HCT116 (cell line): ENCODE measurements at regions not wholly inside any gene's neighbourhood (a gene's known extent, or its start where the extent isn't known, plus 50 kb on each side); places are given as distances from the start of the nearest gene placed in this dataset.

Experiments
- ATAC-seq: fragments of 200-7000 bp; cut with Tn5 transposase; 2 replicates; pipeline ENCODE4 v1.9.1; 2020; ENCODE audit warnings: mild to moderate bottlenecking, moderate library complexity
- BruUV-seq: library from RNA; stranded (reverse); fragments of 400-500 nt; replicated peaks from 2 replicates; lab custom pipeline; 2021; lab: Mats Ljungman, UMichigan
- CTCF ChIA-PET: fragments of 300-600 bp; sonication (Branson Sonifier 250); formaldehyde crosslinking; loops from one replicate; lab custom pipeline; 2021; ENCODE audit warnings: antibody characterized with exemption; lab: Charles Lee
- POLR2A ChIA-PET: fragments of 300-600, 350-600 bp; sonication (Branson Sonifier 250); formaldehyde crosslinking; loops from one replicate; lab custom pipeline; 2021; ENCODE audit warnings: antibody characterized with exemption; lab: Charles Lee
- RAD21 ChIA-PET, 2 experiments: fragments of 300-600 bp; sonication (Branson Sonifier 250); formaldehyde crosslinking; loops; one replicate each; lab custom pipeline; 2023; ENCODE audit warnings: low total read pairs in 2 of 2; ENCODE audit not compliant: uncharacterized antibody in 2 of 2, unreplicated experiment in 2 of 2, low non-redundant PET in 1 of 2; lab: Charles Lee
- DNase-seq: peaks from one replicate; pipeline ENCODE4 v3.0.0-alpha.2; 2010; ENCODE audit warnings: low read depth, low spot score
- H2AFZ ChIP-seq: fragments of 200-600 bp; shearing (Covaris generic), sonication (generic); 2 replicates; pipeline ENCODE4 v1.6.1; 2017; ENCODE audit warnings: low read depth, mixed run types, mixed read lengths, antibody characterized with exemption, low read length; ENCODE audit not compliant: poor library complexity, severe bottlenecking
- H3K27ac ChIP-seq: 2 replicates; pipeline ENCODE4 v1.5.1; 2012; ENCODE audit warnings: low read depth, low read length
- H3K27me3 ChIP-seq: fragments of 200-600 bp; sonication (generic); 2 replicates; pipeline ENCODE4 v1.6.1; 2016; ENCODE audit warnings: mixed run types, low read length, mixed read lengths; ENCODE audit not compliant: insufficient read depth
- H3K36me3 ChIP-seq, 2 experiments: fragments of 200-500 bp in 1 of 2; fragments of 200-600 bp in 1 of 2; sonication (Bioruptor generic) in 1 of 2; sonication (generic) in 1 of 2; 2 replicates each; pipeline versions ENCODE4 v1.5.1 to v1.6.1; 2014 to 2016; ENCODE audit warnings: low read length in 2 of 2, inconsistent platforms in 1 of 2, mixed read lengths in 1 of 2, mixed run types in 1 of 2; ENCODE audit not compliant: insufficient read depth in 2 of 2, control insufficient read depth in 1 of 2
- H3K4me1 ChIP-seq, 2 experiments: fragments of 200-600 bp in 1 of 2; sonication (generic) in 1 of 2; 2 replicates each; pipeline versions ENCODE4 v1.5.1 to v1.6.1; 2012 to 2017; ENCODE audit warnings: low read length in 2 of 2, inconsistent platforms in 1 of 2, mild to moderate bottlenecking in 1 of 2, mixed read lengths in 1 of 2, mixed run types in 1 of 2, moderate library complexity in 1 of 2; ENCODE audit not compliant: insufficient read depth in 2 of 2, control insufficient read depth in 1 of 2
- H3K4me2 ChIP-seq: fragments of 200-600 bp; sonication (generic); 2 replicates; pipeline ENCODE4 v1.6.1; 2017; ENCODE audit warnings: mixed run types, low read length, mixed read lengths
- H3K4me3 ChIP-seq, 2 experiments: fragments of 200-600 bp in 1 of 2; sonication (generic) in 1 of 2; replicated peaks in 1 of 2; 2 replicates each; pipeline ENCODE4 v1.5.1; 2011 to 2016; ENCODE audit warnings: low read length in 2 of 2, control low read depth in 1 of 2, low read depth in 1 of 2, mild to moderate bottlenecking in 1 of 2, mixed read lengths in 1 of 2, mixed run types in 1 of 2
- H3K79me2 ChIP-seq: fragments of 200-600 bp; sonication (generic); 2 replicates; pipeline ENCODE4 v1.6.1; 2017; ENCODE audit warnings: mild to moderate bottlenecking, mixed run types, low read length, moderate library complexity, mixed read lengths; ENCODE audit not compliant: insufficient read depth
- H3K9ac ChIP-seq: fragments of 200-600 bp; sonication (generic); 2 replicates; pipeline ENCODE4 v1.6.1; 2016; ENCODE audit warnings: low read length, mixed read lengths
- H3K9me2 ChIP-seq: fragments of 200-600 bp; sonication (generic), shearing (Covaris generic); 2 replicates; pipeline ENCODE4 v1.6.1; 2017; ENCODE audit warnings: mixed run types, mild to moderate bottlenecking, moderate library complexity; ENCODE audit not compliant: insufficient read depth
- H3K9me3 ChIP-seq, 2 experiments: fragments of 200-500 bp in 1 of 2; fragments of 200-600 bp in 1 of 2; sonication (Bioruptor generic) in 1 of 2; sonication (generic) in 1 of 2; 2 replicates each; pipeline ENCODE4 v1.6.1; 2014 to 2017; ENCODE audit warnings: low read length in 2 of 2, mixed read lengths in 2 of 2, inconsistent platforms in 1 of 2, low read depth in 1 of 2, mild to moderate bottlenecking in 1 of 2, mixed run types in 1 of 2, moderate library complexity in 1 of 2; ENCODE audit not compliant: control insufficient read depth in 1 of 2, insufficient read depth in 1 of 2
- H4K20me1 ChIP-seq: fragments of 200-600 bp; sonication (generic), shearing (Covaris generic); 2 replicates; pipeline ENCODE4 v1.6.1; 2017; ENCODE audit warnings: mixed run types, mild to moderate bottlenecking, moderate library complexity; ENCODE audit not compliant: insufficient read depth
- CEBPB ChIP-seq: IDR thresholded peaks from 2 replicates; pipeline ENCODE4 v1.6.1; 2012; ENCODE audit warnings: low read depth
- EGR1 ChIP-seq: IDR thresholded peaks from 2 replicates; pipeline ENCODE4 v1.6.1; 2012; ENCODE audit warnings: low read depth
- FOSL1 ChIP-seq: IDR thresholded peaks from 2 replicates; pipeline ENCODE4 v1.6.1; 2012; ENCODE audit warnings: low read depth
- SIN3A ChIP-seq: IDR thresholded peaks from 2 replicates; pipeline ENCODE4 v1.6.1; 2012; ENCODE audit warnings: low read depth
- SP1 ChIP-seq: IDR thresholded peaks from 2 replicates; pipeline ENCODE4 v1.6.1; 2012; ENCODE audit warnings: low read depth
- TCF7L2 ChIP-seq: IDR thresholded peaks from 2 replicates; pipeline ENCODE4 v1.7.0; 2011; ENCODE audit warnings: borderline replicate concordance, inconsistent platforms; ENCODE audit not compliant: insufficient read depth, insufficient read length; ENCODE audit errors: extremely low read depth
- YY1 ChIP-seq: IDR thresholded peaks from 2 replicates; pipeline ENCODE4 v1.6.1; 2011; ENCODE audit warnings: low read length, low read depth, moderate library complexity, mild to moderate bottlenecking; ENCODE audit not compliant: insufficient replicate concordance; ENCODE audit errors: extremely low read depth
- ZFX ChIP-seq: fragments of 450-650 bp; IDR thresholded peaks from 2 replicates; pipeline ENCODE4 v1.6.1; 2017
- ZNF274 ChIP-seq: fragments of 200-500 bp; sonication (Bioruptor generic); IDR thresholded peaks from 2 replicates; pipeline ENCODE4 v1.6.1; 2014; ENCODE audit warnings: mild to moderate bottlenecking, low read depth, low read length, inconsistent platforms
- intact Hi-C: fragments of 100-400 bp; cut with micrococcal nuclease; formaldehyde crosslinking; loops from 2 replicates; pipeline ENCODE4 v1.10.0; 2022
- TF ChIP-seq, protein P1 (sequence below), 3 experiments: fragments of 200-600 bp in 1 of 3; sonication (generic) in 1 of 3; IDR thresholded peaks in 2 of 3; conservative IDR thresholded peaks in 1 of 3; 2 replicates each; pipeline ENCODE4 v1.5.1; 2012 to 2017; ENCODE audit warnings: low read depth in 2 of 3, low read length in 2 of 3, antibody characterized with exemption in 1 of 3, borderline replicate concordance in 1 of 3, control low read depth in 1 of 3, mild to moderate bottlenecking in 1 of 3, mixed read lengths in 1 of 3, mixed run types in 1 of 3, moderate library complexity in 1 of 3; ENCODE audit not compliant: insufficient read depth in 1 of 3

DNA sequence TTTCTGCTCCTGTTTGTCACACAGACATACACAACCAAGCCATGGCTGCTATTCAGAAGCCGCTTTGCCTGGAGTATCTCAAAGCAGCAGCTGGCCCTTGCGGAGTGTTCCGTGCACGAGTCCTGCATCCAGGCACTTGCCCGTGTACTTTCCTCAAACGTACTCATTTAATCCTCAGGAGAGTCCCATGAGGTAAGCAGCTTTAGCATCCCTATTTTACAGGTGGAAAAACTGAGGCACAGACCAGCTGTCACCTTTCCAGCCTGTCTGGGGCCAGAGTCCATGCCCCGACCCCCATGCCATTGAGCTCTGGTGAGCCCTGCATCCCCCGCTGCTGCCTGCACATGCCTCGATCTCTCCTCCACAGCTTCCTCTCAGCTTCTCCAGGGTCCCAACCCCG, 130.0 kb downstream of the ERMARD start:
- no peaks in the 10 kb centered on the region for H3K9me2 ChIP-seq
- H3K36me3 ChIP-seq, result no peaks in the 10 kb centered on the region
- TF ChIP-seq YY1 (no peak), EGR1 (no peak), ZNF274 (no peak), TCF7L2 (no peak), SP1 (no peak), CEBPB (no peak), ZFX (no peak), SIN3A (no peak), FOSL1 (no peak)
- TF ChIP-seq, protein P1, sequence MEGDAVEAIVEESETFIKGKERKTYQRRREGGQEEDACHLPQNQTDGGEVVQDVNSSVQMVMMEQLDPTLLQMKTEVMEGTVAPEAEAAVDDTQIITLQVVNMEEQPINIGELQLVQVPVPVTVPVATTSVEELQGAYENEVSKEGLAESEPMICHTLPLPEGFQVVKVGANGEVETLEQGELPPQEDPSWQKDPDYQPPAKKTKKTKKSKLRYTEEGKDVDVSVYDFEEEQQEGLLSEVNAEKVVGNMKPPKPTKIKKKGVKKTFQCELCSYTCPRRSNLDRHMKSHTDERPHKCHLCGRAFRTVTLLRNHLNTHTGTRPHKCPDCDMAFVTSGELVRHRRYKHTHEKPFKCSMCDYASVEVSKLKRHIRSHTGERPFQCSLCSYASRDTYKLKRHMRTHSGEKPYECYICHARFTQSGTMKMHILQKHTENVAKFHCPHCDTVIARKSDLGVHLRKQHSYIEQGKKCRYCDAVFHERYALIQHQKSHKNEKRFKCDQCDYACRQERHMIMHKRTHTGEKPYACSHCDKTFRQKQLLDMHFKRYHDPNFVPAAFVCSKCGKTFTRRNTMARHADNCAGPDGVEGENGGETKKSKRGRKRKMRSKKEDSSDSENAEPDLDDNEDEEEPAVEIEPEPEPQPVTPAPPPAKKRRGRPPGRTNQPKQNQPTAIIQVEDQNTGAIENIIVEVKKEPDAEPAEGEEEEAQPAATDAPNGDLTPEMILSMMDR (IDR thresholded peaks at IDR 0.05 in 2 of 3, conservative IDR thresholded peaks at IDR 0.05 in 1 of 3; ENCODE audit: borderline replicate concordance in 1 of 3, insufficient read depth in 1 of 3, low read depth in 2 of 3, low read length in 2 of 3), result no peak
- no peaks in the 10 kb centered on the region for H3K79me2 ChIP-seq
- no peak overlapping the region for H3K9ac ChIP-seq
- H3K4me3 ChIP-seq, result no peak overlapping the region
- ATAC-seq (no peak), DNase-seq (no peak)
- H3K27me3 ChIP-seq, result peaks cover 29% of the 10 kb centered on the region
- H3K9me3 ChIP-seq, result no peaks in the 10 kb centered on the region
- POLR2A ChIA-PET, result no interaction called here
- intact Hi-C loops, result no loop called here
- no peak overlapping the region for H3K4me2 ChIP-seq
- no peaks in the 10 kb centered on the region for H3K4me1 ChIP-seq
- CTCF ChIA-PET, result no interaction called here
- H3K27ac ChIP-seq, result no peak overlapping the region
- no TSS peak for BruUV-seq
- RAD21 ChIA-PET, result no interaction called here
- no peak overlapping the region for H2AFZ ChIP-seq
- no peaks in the 10 kb centered on the region for H4K20me1 ChIP-seq
